ENCODE measurements at regions not wholly inside any gene's neighbourhood (a gene's known extent, or its start where the extent isn't known, plus 50 kb on each side); places are given as distances from the start of the nearest gene placed in this dataset.

- Histone ChIP-seq H3K27ac (ENCODE audit: low read depth in 2 of 2, low read length in 1 of 2) (no peak overlapping the region), H3K36me3 (replicated peaks in 1 of 2; ENCODE audit: control insufficient read depth in 1 of 2, insufficient read depth in 2 of 2, low read length in 1 of 2) (no peaks in the 10 kb centered on the region), H3K4me1 (ENCODE audit: control insufficient read depth in 1 of 2, insufficient read depth in 2 of 2, low read depth in 1 of 2, low read length in 1 of 2) (no peaks in the 10 kb centered on the region; a peak in 1 of 4 replicates), H3K4me2 (no peak overlapping the region), H3K9me2 (no peaks in the 10 kb centered on the region), H3K4me3 (ENCODE audit: low read depth in 2 of 2, low read length in 1 of 2) (no peak overlapping the region), H3K9ac (no peak overlapping the region), H4K20me1 (ENCODE audit: insufficient read depth) (no peaks in the 10 kb centered on the region), H3F3A (replicated peaks; ENCODE audit: insufficient read depth) (no peaks in the 10 kb centered on the region), H2AFZ (ENCODE audit: low read depth) (no peak overlapping the region), H3K27me3 (ENCODE audit: insufficient read depth) (no peaks in the 10 kb centered on the region), H3K9me3 (peaks cover 4% of the 10 kb centered on the region; the same call in 1 of the 2 replicates), H3K79me2 (ENCODE audit: insufficient read depth) (no peaks in the 10 kb centered on the region)
- TF ChIP-seq IRF3 (IDR thresholded peaks at IDR 0.05; ENCODE audit: low read depth, low read length) (no peak), SMC3 (IDR thresholded peaks at IDR 0.05; ENCODE audit: low read depth, low read length) (no peak), MEF2A (IDR thresholded peaks at IDR 0.05; ENCODE audit: borderline replicate concordance, low read depth) (no peak), PBX3 (IDR thresholded peaks at IDR 0.05) (no peak), TEAD4 (IDR thresholded peaks at IDR 0.05; ENCODE audit: borderline replicate concordance, insufficient read depth) (no peak), REST (IDR thresholded peaks at IDR 0.05; ENCODE audit: low read depth, low read length) (no peak), NFIC (IDR thresholded peaks at IDR 0.05; ENCODE audit: borderline replicate concordance) (no peak), POLR2AphosphoS5 (IDR thresholded peaks at IDR 0.05; ENCODE audit: low read depth, low read length) (no peak)
- POLR2A ChIA-PET, result no interaction called here
- no peak for DNase-seq
- CTCF ChIA-PET, result no interaction called here
- 15% methylated on average over 5 of the region's 5 CpGs for WGBS (ENCODE audit: low lambda C conversion rate)
Observed at GRCh38 chr6:3669916-3670315, 81.6 kb downstream of the PXDC1 start.

- Histone ChIP-seq H2AFZ (ENCODE audit: low read depth) (no peak overlapping the region), H3K27me3 (ENCODE audit: insufficient read depth) (no peaks in the 10 kb centered on the region; the same call in 1 of the 2 replicates), H3K4me2 (no peak overlapping the region), H3K79me2 (ENCODE audit: insufficient read depth) (no peaks in the 10 kb centered on the region), H3K9me2 (no peaks in the 10 kb centered on the region), H3K27ac (ENCODE audit: low read depth in 2 of 2, low read length in 1 of 2) (no peak overlapping the region), H3F3A (replicated peaks; ENCODE audit: insufficient read depth) (no peaks in the 10 kb centered on the region), H3K36me3 (replicated peaks in 1 of 2; ENCODE audit: control insufficient read depth in 1 of 2, insufficient read depth in 2 of 2, low read length in 1 of 2) (no peaks in the 10 kb centered on the region), H4K20me1 (ENCODE audit: insufficient read depth) (no peaks in the 10 kb centered on the region), H3K4me1 (ENCODE audit: control insufficient read depth in 1 of 2, insufficient read depth in 2 of 2, low read depth in 1 of 2, low read length in 1 of 2) (no peaks in the 10 kb centered on the region; a peak in 1 of 4 replicates), H3K9ac (no peak overlapping the region), H3K9me3 (peaks cover 4% of the 10 kb centered on the region; the same call in 1 of the 2 replicates), H3K4me3 (ENCODE audit: low read depth in 2 of 2, low read length in 1 of 2) (no peak overlapping the region)
- CTCF ChIA-PET, result no interaction called here
- DNase-seq, result no peak
- POLR2A ChIA-PET, result interaction anchor here (0.6 kb wide), 1 partner anchor 27 kb away, joined by 3 read pairs; no protein-coding TSS in a partner anchor
- 13% methylated on average over 1 of the region's 1 CpG for WGBS (ENCODE audit: low lambda C conversion rate)
- TF ChIP-seq FOSL2 (IDR thresholded peaks at IDR 0.05; ENCODE audit: borderline replicate concordance, low read depth) (no peak), USF1 (IDR thresholded peaks at IDR 0.05; ENCODE audit: borderline replicate concordance, low read depth) (no peak), TEAD4 (IDR thresholded peaks at IDR 0.05; ENCODE audit: borderline replicate concordance, insufficient read depth) (no peak), POLR2AphosphoS5 (IDR thresholded peaks at IDR 0.05; ENCODE audit: low read depth, low read length) (no peak), EP300 (IDR thresholded peaks at IDR 0.05; ENCODE audit: borderline replicate concordance in 1 of 2, low read depth in 1 of 2, low read length in 1 of 2) (no peak), MEF2A (IDR thresholded peaks at IDR 0.05; ENCODE audit: borderline replicate concordance, low read depth) (no peak), PBX3 (IDR thresholded peaks at IDR 0.05) (no peak), NFIC (IDR thresholded peaks at IDR 0.05; ENCODE audit: borderline replicate concordance) (no peak), ELF1 (IDR thresholded peaks at IDR 0.05) (no peak), MAX (IDR thresholded peaks at IDR 0.05; ENCODE audit: low read depth) (no peak), RXRA (IDR thresholded peaks at IDR 0.05; ENCODE audit: borderline replicate concordance, low read depth) (no peak), EZH2phosphoT487 (IDR thresholded peaks at IDR 0.05; ENCODE audit: borderline replicate concordance, low read depth) (no peak), FOXM1 (IDR thresholded peaks at IDR 0.05; ENCODE audit: low read depth) (no peak), NRF1 (IDR thresholded peaks at IDR 0.05; ENCODE audit: low read depth, low read length) (no peak), SMC3 (IDR thresholded peaks at IDR 0.05; ENCODE audit: low read depth, low read length) (no peak), FOXJ3 (CRISPR knock-in tag; IDR thresholded peaks at IDR 0.05) (no peak)
Observed at GRCh38 chr6:3665608-3666007, 85.9 kb downstream of the PXDC1 start.

Data from SK-N-SH (cell line).